Gastrocnemius medialis (tissue), 4 donors: ENCODE measurements at regions not wholly inside any gene's neighbourhood (a gene's known extent, or its start where the extent isn't known, plus 50 kb on each side); places are given as distances from the start of the nearest gene placed in this dataset.
A peak's percentile ranks its signal among the peaks of the same experiment; 100 is the strongest.

ENCODE experiments used
- ATAC-seq, 2 donors: fragments of 150-250 bp; one replicate each; pipeline ENCODE4 v1.9.1; 2016
- DNase-seq, 2 donors: peaks; one replicate each; pipeline ENCODE4 v3.0.0-alpha.2; 2019
- H3K27ac ChIP-seq, 4 donors: fragments of 200-600 bp; sonication (generic); 1 replicate in 1 of 4; 2 replicates in 3 of 4; pipeline ENCODE4 v1.5.1; 2016 to 2018; ENCODE audit warnings: mild to moderate bottlenecking in 2 of 4, moderate library complexity in 1 of 4
- H3K27me3 ChIP-seq, 3 donors: fragments of 200-600 bp; sonication (generic) in 2 of 3; 1 replicate in 1 of 3; 2 replicates in 2 of 3; pipeline versions ENCODE4 v1.5.1 to v1.6.0; 2016 to 2019; ENCODE audit warnings: mild to moderate bottlenecking in 1 of 3, moderate library complexity in 1 of 3
- H3K36me3 ChIP-seq, 2 donors: fragments of 200-600 bp; sonication (generic) in 1 of 2; one replicate each; pipeline ENCODE4 v1.5.1; 2017 to 2018
- H3K4me1 ChIP-seq, 2 donors: fragments of 200-600 bp; sonication (generic) in 1 of 2; one replicate each; pipeline ENCODE4 v1.5.1; 2016 to 2017; ENCODE audit warnings: mild to moderate bottlenecking in 2 of 2
- H3K4me3 ChIP-seq, 4 donors: fragments of 200-600 bp; sonication (generic) in 3 of 4; 1 replicate in 1 of 4; 2 replicates in 3 of 4; pipeline ENCODE4 v1.5.1; 2016 to 2019; ENCODE audit warnings: mild to moderate bottlenecking in 2 of 4
- H3K9me3 ChIP-seq, 3 donors: fragments of 200-600 bp; sonication (generic) in 2 of 3; 1 replicate in 1 of 3; 2 replicates in 2 of 3; pipeline ENCODE4 v1.5.1; 2016 to 2019
- CTCF ChIP-seq, 5 experiments: fragments of 450-650 bp in 3 of 5; fragments of 200-600 bp in 2 of 5; sonication (generic) in 2 of 5; IDR thresholded peaks in 4 of 5; conservative IDR thresholded peaks in 1 of 5; 1 replicate in 4 of 5; 2 replicates in 1 of 5; pipeline ENCODE4 v1.5.1; 2016 to 2019; ENCODE audit warnings: antibody characterized with exemption in 5 of 5, mild to moderate bottlenecking in 3 of 5, moderate library complexity in 3 of 5
- POLR2A ChIP-seq, 2 donors: fragments of 450-650 bp; IDR thresholded peaks; one replicate each; pipeline ENCODE4 v1.6.1; 2017; ENCODE audit warnings: antibody characterized with exemption in 2 of 2, mild to moderate bottlenecking in 2 of 2, moderate library complexity in 2 of 2
- in situ Hi-C, 4 donors: fragments of 200-750 bp; cut with MboI; loops; one replicate each; pipeline versions ENCODE4 v1.15.0 to v1.8.0; 2017; ENCODE audit warnings: low sequenced_read_pairs in 4 of 4
- intact Hi-C: fragments of 100-400 bp; cut with DNase I; formaldehyde crosslinking; loops from one replicate; pipeline ENCODE4 v1.15.1; 2023; ENCODE audit warnings: low total_unique reads

GRCh38 chr2:34099377-34099776 is 500.3 kb upstream of the FAM98A start:
- DNase-seq (no peak), ATAC-seq (no peak)
- in situ Hi-C loops, result loop anchor here in 1 of 4 donors (25.0 kb wide), 1 partner anchor 1313 kb away; no protein-coding TSS in a partner anchor
- Histone ChIP-seq H3K36me3 (no peaks in the 10 kb centered on the region), H3K4me1 (no peaks in the 10 kb centered on the region), H3K4me3 (no peak overlapping the region), H3K27ac (no peak overlapping the region), H3K27me3 (no peaks in the 10 kb centered on the region), H3K9me3 (no peaks in the 10 kb centered on the region)
- TF ChIP-seq CTCF (IDR thresholded peaks at IDR 0.05 in 4 of 5, conservative IDR thresholded peaks at IDR 0.05 in 1 of 5), result no peak
- no peak for TF ChIP-seq POLR2A (IDR thresholded peaks at IDR 0.05)
- intact Hi-C loops, result no loop called here

GRCh38 chr2:34098256-34098655 is 499.2 kb upstream of the FAM98A start:
- no peak for DNase-seq
- TF ChIP-seq CTCF (IDR thresholded peaks at IDR 0.05 in 4 of 5, conservative IDR thresholded peaks at IDR 0.05 in 1 of 5) (no peak), POLR2A (IDR thresholded peaks at IDR 0.05) (no peak)
- Histone ChIP-seq H3K4me1 (no peaks in the 10 kb centered on the region), H3K4me3 (no peak overlapping the region), H3K9me3 (no peaks in the 10 kb centered on the region), H3K27ac (no peak overlapping the region), H3K36me3 (no peaks in the 10 kb centered on the region), H3K27me3 (no peaks in the 10 kb centered on the region)
- in situ Hi-C loops, result loop anchor here in 1 of 4 donors (25.0 kb wide), 1 partner anchor 1314 kb away; no protein-coding TSS in a partner anchor
- ATAC-seq, result no peak
- intact Hi-C loops, result no loop called here

GRCh38 chr2:34096562-34097171 is 497.6 kb upstream of the FAM98A start:
- ATAC-seq (no peak), DNase-seq (no peak)
- TF ChIP-seq CTCF (IDR thresholded peaks at IDR 0.05 in 4 of 5, conservative IDR thresholded peaks at IDR 0.05 in 1 of 5) (peak in 4 of 5 experiments; percentile 21 to 68 (median 48)), POLR2A (IDR thresholded peaks at IDR 0.05) (no peak)
- Histone ChIP-seq H3K4me3 (no peak overlapping the region), H3K9me3 (no peaks in the 10 kb centered on the region), H3K27me3 (no peaks in the 10 kb centered on the region), H3K27ac (no peak overlapping the region), H3K36me3 (no peaks in the 10 kb centered on the region), H3K4me1 (no peaks in the 10 kb centered on the region)
- intact Hi-C loops (no loop called here), in situ Hi-C loops (loop anchor here in 1 of 4 donors (25.0 kb wide), 1 partner anchor 1316 kb away; no protein-coding TSS in a partner anchor)

GRCh38 chr2:34093790-34094189 is 494.7 kb upstream of the FAM98A start:
- no peaks in the 10 kb centered on the region for H3K27me3 ChIP-seq
- H3K27ac ChIP-seq, result no peak overlapping the region
- no peaks in the 10 kb centered on the region for H3K9me3 ChIP-seq
- no peaks in the 10 kb centered on the region for H3K36me3 ChIP-seq
- intact Hi-C loops (no loop called here), in situ Hi-C loops (loop anchor here in 1 of 4 donors (25.0 kb wide), 1 partner anchor 1319 kb away; no protein-coding TSS in a partner anchor)
- no peaks in the 10 kb centered on the region for H3K4me1 ChIP-seq
- ATAC-seq (no peak), DNase-seq (no peak)
- no peak overlapping the region for H3K4me3 ChIP-seq
- TF ChIP-seq POLR2A (IDR thresholded peaks at IDR 0.05) (no peak), CTCF (IDR thresholded peaks at IDR 0.05 in 4 of 5, conservative IDR thresholded peaks at IDR 0.05 in 1 of 5) (no peak)
